ENCODE measurements at regions not wholly inside any gene's neighbourhood (a gene's known extent, or its start where the extent isn't known, plus 50 kb on each side); places are given as distances from the start of the nearest gene placed in this dataset.
"Not testable (repeated sequence)": the region's sequence is repeated elsewhere in the genome, so short reads cannot be mapped to it uniquely, and the experiment has no call there.

DNA sequence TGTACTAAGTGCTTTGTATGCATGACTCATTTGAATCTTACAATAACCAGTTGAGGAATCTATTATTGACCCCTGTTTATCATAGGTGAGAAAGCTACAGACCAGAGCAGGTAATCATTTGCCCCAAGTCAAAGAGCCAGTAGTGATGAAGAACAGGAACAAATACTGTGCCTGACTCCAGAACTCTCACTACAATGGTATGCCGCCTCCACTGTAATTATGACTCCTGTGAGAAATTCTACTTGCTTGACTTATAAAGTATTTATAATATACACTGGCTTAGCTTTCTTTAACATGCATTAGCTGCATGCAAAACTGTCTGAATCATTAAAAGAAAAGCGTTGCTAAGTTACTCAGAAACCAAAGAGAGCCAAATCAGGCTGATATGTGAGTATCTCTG is 92.6 kb downstream of the ZNF281 start:
- no peak for DNase-seq

DNA sequence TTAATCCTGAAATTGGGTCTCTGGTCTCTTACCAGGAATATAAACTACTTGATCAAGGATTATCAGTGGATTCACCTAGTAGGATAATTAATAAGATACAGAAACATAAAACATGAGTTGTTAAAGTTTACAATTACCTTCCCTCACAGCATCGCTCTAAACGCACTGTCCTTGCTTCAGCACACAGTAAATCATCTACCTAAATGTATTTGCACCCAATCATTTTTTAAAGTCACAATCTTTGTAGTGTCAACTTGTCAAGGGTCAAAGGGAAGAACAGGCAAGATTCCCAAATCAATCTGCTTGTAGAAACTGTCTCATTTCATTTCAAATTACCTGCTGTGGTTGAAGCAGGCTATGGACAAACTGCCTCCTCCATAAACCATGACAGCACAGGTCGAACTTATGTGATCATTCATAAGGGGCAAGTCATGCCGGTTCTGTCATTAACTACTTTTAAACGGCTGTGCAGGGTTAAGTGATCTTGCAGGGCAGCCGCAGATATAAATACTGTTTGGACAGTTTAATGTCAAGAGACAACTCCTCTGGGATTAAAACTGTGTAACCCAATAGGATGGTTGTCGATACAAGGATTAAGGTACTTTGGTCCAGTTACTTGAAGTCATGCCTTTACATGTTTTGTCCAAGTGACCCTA is 93.6 kb downstream of the ZNF281 start:
- no peak for DNase-seq

DNA sequence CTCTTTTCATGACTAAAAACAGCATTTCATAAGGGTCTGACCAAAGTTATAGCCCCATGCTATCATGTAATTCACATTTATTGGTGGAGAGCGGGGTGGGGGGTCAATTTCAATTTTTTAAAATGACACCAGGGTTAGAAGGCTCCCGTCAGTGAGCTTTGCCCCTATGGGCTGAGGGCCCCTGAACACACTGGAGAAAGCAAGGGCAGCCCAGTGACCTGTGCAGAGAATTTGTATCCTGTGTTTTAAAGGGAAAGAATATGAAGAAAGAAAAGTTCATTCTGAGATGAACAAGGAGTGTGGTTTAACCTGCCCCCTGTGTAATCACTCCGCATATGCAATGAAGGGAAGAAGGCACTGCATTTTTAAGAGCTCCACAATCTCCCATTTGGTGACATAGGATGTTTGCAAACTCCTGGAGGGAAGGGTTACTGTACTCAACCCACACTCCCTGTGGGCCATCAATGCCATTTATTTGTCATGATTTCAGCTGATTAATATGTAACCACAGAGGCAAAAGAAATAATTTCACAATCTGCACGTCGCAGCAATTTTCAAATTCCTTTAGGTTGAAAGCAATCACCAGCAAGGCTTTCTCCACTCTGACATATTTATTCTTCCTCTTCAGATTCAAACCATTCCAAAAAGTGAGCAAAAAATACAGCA is 95.6 kb downstream of the ZNF281 start:
- no peak for DNase-seq

DNA sequence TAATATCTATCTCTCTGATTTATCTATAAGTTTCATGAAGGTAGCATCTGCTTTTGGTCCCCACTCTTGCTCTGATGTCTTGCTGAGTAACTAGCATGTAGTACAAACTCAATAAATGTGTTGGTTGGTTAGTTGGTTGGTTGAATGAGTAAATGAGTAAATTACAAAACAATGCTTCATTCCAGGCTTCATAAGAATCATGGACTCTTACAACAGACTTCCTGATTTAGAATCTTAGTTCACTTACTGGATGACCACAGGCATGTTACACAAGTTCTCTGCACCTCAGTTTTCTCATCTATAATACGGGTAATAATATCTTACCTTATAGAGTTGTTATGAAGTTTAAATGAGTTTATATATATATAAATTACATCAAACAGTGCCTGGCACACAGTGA is 98.6 kb downstream of the ZNF281 start:
- DNase-seq = no peak

DNA sequence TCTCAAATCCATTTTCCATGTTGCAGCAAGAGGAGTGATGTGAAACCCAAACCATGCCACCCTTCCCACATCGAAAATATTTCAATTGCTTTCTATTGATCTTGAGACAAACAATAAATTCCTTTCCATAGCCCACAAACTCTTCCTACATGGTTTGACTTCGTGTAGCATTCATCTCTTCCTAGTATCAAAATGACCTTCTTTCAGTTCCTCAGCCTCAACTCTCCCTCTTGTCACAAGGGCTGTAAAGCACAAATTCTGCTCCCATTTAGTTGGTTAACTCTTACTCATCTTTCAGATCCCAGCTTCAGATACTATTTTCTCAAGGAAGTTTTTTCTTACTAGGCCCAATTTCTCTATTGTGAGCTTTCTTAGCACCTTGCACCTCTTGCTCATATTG is 99.0 kb downstream of the ZNF281 start:
- DNase-seq = no peak

DNA sequence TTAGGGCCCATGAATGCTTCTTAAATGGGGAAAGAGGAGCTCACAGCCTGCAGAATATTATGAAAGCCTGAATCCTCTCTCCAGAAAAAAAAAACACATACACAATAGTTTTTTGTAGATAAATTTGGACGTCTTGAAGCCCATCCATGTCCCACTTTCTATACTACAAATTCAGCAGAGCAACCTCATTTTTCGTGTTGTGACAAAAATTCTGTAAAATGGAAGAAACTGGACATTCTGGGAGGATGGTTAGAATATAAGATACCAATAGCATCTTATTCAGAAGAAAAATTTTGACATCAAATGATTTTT is 102.1 kb downstream of the ZNF281 start:
- DNase-seq = no peak

DNA sequence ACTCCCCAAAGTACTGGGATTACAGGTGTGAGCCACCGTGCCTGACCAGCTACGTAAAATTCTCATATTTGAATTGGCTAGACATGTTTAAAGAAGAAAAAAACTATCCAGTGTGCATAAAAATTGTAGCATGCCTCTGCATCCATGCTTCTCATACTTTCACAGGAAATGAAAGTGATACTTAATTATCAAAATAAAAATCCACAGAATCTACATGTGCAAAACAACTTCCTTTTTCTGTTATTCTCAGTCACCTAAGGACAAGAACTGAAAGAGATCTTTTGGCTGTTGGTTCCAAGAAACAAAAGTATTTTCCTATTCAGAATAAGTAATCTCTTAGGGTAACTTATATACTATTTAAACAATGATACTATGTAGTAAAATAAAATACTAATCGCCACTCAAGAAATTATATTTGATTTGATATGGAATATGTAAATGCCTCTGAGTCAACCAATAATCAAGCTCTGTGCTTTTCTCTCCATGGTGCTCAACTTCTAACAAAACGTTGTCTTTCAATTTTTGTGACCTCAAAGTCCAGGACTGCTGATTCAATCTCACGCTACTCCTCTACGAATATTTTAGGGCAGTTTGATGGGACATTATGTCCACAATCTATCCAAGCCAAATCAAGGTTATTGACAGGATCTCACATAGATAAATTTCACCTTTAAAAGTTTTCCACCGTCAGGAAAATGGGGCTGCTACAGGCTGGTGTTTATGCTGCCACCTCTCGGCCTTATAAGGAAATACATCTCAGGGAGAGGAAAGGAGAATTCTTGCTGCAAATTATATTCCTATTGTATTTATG is 102.7 kb downstream of the ZNF281 start:
- no peak for DNase-seq

DNA sequence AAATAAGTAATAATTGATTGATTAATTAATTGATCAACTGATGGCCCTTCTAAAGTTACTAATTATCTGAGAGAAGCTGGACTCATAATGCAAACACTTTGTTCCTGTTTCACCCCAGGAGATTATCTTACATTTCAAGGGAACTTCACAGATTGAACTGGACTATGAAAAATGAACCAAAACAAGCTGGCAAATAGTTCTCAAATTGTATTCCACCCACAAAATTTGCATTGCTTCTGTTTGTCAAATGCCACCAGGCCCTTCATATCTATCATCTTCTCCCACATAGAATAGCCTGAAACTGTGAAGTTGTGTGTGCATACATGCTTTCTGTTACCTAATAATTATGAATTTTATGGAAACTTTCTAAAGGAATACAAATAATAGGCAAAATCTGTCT is 104.0 kb downstream of the ZNF281 start:
- DNase-seq = no peak

DNA sequence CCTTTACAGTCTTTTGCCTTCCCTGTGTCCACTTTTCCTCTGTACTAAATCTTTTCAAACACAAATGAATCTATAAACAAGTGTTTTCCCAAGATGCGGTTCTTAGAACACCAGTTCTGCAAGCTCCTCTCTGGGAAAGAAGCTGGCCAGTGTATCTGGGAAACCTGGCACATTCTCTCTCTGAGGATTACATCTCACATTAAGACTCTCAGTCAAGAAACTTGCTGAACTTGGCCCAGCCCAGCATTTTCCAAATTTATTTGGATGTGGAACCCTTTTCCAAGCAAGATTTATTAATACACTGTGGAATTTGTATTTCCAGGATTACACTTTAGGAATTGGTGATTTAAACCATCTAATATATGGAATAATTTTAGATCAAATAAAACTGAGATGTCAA is 105.7 kb downstream of the ZNF281 start:
- DNase-seq = no peak

DNA sequence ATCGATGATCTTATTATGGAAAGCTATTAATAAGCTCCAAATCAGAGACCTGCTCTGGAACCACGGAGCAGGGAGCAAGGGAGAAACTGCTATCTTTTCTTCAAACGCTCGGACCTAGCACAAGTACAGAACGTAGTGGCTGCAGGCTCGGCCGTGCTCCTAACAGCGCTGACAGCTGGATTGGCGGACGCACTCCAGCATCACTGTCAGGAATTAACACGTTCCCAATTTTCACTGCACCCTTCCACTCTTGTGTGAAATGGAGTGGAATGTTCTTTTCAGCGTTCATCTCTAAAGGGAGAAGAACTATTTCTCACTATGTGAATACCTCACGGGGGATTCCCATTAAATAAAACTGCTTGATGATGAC is 106.9 kb downstream of the ZNF281 start:
- DNase-seq = no peak

DNA sequence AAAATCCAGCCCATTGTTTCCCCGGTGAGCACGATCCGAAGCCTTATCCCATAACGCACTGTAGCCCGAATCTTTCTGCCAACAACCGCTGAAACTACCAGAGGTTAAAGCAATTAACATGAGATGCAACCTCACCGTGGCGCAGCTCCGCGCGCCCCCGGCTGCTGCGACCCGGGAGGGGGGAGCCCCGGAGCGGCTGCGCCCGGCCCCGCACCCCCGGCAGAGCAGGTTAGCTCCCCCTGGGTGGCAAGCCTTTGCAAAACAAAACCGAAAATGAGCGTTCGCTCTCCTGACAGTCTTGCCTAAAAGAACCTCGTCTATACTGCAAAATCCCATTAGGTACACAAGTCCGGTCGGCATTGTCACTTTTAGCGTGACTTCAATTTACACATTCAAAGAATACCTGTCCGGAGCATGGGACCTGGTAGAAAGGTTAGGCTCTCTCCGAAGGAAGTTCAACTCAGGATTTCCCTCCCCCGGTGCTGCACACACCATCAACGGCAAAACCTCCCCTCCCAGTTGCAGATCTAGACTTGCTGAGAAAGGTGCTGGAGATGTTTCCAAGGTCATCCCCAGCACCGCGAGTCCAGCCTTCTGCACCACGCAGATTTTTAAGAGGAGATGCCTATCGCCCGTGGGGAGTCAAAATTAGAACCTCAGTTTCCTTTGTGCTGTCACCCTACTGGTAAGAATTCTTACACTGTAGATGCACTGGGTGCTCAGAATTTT is 107.5 kb downstream of the ZNF281 start:
- peak; percentile 38 to 45 for DNase-seq

DNA sequence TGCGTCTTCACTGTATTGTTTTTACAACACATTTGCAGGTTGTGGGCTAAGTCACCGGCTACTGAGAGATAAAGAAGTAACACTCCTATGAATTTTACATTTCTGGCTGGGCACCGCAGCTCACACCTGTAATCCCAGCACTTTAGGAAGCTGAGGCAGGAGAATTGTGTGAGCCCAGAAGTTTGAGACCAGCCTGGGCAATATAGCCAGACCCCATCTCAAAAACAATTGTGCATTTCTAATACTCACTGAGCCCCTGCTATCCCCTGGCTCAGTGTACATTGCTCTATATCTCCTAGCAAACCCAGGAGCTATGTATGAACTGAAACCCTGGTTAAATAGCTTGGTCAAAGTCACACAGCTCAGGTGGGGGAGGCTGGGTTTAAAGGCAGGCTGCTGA is 108.7 kb downstream of the ZNF281 start:
- DNase-seq = no peak

DNA sequence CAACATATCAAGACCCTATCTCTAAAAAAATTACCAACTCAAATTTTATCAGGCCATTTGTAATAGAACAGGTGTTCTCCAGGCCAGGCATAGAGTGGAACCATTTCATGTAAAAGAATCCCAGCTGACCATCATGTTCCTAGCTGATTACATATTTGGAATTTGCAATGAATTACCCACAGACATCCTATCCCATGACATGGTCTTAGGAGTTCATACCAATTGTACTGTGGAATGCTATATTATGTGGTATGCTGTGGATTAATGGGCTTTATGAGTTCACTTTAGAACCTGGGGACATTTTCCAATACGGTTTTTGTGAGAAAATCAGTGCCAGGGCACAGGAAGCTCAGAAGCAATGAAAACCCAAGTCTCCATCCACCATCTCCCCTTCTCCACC is 110.3 kb downstream of the ZNF281 start:
- no peak for DNase-seq

DNA sequence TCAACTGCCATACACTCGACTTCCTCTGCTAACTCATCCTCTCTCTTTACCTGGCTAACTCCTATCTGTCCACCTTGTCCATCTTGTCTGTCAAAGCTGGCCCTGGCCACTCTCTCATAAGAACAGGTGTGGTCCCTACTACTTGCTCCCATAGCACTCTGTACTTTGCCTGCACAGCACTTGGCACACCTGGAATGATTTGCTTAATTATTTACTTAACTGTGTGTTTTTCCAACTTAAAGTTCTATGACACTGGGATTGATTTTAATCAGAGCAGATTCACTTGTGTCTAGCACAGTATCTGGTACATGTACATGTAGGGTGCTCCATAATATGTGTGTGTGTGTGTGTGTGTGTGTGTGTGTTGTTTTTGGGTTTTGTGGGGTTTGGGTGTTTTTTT is 111.6 kb downstream of the ZNF281 start:
- DNase-seq = no peak

DNA sequence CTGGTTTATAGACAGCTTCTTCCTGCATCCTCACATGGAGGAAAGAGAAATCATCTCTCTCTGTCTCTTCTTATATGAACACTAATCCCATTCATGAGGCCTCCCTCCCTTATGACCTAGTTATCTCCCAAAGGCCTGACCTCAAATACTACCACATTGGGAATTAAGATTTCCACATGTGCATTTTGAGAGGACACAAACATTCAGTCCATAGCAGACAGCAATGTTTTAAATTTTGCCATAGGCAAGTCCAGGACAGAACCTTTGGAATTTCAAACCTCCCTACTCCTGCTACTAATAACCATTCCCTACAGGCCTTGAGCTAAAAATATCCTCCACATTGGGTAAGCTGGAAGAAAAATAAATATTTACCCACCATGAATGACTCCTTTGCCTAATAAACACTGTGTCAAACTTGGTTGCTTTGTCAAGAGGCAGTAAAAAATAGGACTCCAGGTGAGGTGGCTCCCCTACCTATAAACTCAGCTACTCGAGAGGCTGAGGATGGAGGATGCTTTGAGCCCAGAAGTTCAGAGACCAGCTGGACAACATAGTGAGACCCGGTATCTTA is 113.7 kb downstream of the ZNF281 start:
- DNase-seq = no peak

DNA sequence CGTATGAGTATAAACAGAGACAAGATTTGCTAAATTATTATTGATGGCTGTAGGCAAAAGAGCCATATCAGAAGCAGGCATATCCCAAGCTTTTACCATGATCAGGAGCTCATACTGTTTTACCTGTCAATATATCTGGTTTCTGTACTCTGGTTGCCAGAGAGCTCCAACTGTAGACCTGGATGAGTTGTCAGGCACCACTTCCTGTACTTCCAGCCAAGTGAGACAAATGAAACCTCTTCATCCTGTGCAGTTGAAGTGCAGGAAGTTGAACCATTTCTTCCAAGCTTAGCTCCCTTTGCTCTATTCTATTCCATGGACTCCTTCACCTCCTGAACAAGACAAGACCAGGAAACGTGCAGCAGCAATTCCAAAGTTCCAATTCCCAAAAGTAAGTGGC is 115.6 kb downstream of the ZNF281 start:
- DNase-seq = no peak

DNA sequence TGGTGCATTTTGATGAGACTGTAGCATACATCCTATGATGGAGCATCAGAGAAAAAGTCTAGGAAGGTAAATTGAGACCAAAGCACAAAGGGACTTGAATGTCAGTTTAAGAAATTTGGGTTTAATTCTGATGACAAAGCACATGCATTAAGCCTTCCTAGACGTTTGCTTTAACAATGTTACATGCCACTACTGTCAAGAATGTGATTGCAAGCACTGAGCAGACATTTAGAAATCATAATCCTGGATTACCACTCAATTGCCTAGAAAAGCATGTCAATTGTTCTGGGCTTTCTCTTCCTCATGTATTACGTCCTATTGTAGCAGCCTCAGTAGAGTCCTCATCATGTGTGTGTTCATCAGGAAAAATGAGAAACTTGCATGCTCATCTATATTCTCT is 117.1 kb downstream of the ZNF281 start:
- no peak for DNase-seq

DNA sequence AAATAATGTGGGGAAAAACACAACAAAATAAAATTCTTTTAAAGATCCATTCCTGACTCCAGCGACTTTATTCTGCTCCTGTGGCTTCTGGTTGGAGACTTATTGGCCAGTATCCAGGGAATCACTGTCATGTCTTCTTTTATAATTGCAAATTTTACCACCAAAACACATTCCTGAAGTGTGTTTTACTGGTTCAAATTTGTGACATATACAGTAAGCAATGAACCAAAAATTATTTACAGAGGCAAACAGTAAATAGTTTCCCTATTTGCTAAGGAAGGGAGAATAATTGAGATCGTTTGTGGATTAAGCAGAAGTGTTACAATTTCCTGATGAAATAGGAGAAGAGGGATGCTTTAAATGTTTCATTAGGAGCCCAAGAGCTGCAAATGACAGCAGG is 118.7 kb downstream of the ZNF281 start:
- no peak for DNase-seq

DNA sequence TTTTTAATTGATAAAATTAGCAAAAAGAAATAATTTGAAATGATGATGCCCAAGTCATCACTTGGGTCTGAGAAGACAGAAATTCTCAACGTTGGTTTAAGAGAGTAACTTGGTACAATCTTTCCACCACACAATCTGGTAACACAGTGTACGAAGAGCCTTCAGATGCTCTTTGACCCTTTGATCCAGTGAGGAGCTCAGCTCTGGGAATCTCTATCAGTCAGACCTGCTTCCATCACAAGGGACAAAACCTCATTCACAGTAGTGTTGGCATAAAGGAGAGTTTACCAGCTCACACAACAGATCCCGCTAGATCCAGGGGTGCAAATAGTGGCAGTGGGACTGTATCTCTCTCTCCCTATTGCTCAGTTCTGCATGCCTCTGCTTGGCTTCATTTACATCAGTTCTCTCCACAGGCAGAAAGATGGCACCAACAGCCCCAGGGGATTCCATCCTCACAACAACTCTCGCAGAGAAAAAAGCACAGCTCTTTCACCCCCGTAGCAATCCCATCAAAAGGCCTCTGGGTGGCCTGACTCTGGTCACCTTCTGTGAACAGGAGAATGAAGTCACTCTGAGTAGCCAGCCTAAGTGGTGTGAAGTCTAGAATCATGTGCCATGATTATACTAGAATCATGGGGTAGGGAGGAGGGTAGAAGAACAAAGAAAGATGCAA is 119.7 kb downstream of the ZNF281 start:
- DNase-seq = no peak

DNA sequence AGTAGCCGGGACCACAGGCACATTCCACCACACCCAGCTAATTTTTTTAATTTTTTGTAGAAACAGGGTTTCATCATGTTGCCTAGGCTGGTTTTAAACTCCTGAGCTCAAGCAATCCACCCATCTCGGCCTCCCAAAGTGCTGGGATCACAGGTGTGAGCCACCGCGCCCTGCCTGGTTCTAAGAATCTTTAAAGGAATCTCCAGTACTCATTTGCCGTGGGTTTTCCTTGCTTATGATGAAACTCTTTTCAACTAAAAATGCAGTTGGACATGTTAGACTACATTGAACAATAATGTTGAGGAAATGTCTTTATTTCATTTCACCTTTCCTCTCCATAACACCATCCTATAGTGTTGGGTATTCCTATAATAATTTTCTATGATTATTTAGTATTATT is 121.6 kb downstream of the ZNF281 start:
- DNase-seq = no peak

DNA sequence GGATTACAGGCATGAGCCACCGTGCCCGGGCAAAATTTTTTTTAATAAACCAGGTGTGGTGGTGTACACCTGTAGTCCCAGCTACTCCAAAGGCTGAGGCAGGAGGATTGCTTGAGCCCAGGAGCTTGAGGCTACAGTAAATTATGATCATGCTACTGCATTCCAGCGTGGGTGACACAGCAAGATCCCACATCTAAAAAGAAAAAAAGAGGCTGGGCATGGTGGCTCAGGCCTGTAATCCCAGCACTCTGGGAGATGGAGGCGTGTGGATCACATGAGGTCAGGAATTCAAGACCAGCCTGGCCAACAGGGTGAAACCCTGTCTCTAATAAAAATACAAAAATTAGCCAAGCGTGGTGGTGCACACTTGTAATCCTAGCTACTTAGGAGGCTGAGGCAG is 125.6 kb downstream of the ZNF281 start:
- DNase-seq = not testable (repeated sequence)
